CD4-positive, alpha-beta memory T cell (primary cell): ENCODE measurements at regions not wholly inside any gene's neighbourhood (a gene's known extent, or its start where the extent isn't known, plus 50 kb on each side); places are given as distances from the start of the nearest gene placed in this dataset.

Experiments
- CTCF ChIA-PET: fragments of 350-600 bp; sonication (Branson Sonifier 250); formaldehyde crosslinking; loops from one replicate; lab custom pipeline; 2021; ENCODE audit warnings: inconsistent platforms; ENCODE audit not compliant: partially characterized antibody; lab: Charles Lee
- POLR2A ChIA-PET: fragments of 350-600 bp; sonication (Branson Sonifier 250); formaldehyde crosslinking; loops from one replicate; lab custom pipeline; 2021; ENCODE audit not compliant: partially characterized antibody; lab: Charles Lee
- DNase-seq, 5 donors: peaks; one replicate each; pipeline versions ENCODE4 v3.0.0 to v3.0.0-alpha.2; 2020 to 2022; ENCODE audit warnings: mixed read lengths in 1 of 5
- H3K27ac ChIP-seq: one replicate; pipeline ENCODE4 v1.7.0; 2013; ENCODE audit warnings: low read depth, low read length
- H3K27me3 ChIP-seq: 2 replicates; pipeline ENCODE4 v1.7.0; 2013; ENCODE audit warnings: mild to moderate bottlenecking, low read length, moderate library complexity; ENCODE audit not compliant: insufficient read depth
- H3K36me3 ChIP-seq: 2 replicates; pipeline ENCODE4 v1.7.0; 2013; ENCODE audit warnings: mild to moderate bottlenecking, low read length, moderate library complexity; ENCODE audit not compliant: insufficient read depth
- H3K4me1 ChIP-seq: 2 replicates; pipeline ENCODE4 v1.7.0; 2013; ENCODE audit warnings: mild to moderate bottlenecking, low read length, moderate library complexity; ENCODE audit not compliant: insufficient read depth
- H3K4me3 ChIP-seq, 2 donors: one replicate each; pipeline ENCODE4 v1.7.0; 2013; ENCODE audit warnings: low read length in 2 of 2, mild to moderate bottlenecking in 1 of 2
- H3K9me3 ChIP-seq, 2 donors: one replicate each; pipeline ENCODE4 v1.7.0; 2013; ENCODE audit warnings: low read length in 2 of 2, control low read depth in 1 of 2; ENCODE audit not compliant: control insufficient read depth in 1 of 2
- H3K27ac Mint-ChIP-seq, 7 donors: one replicate each; pipeline ENCODE4 v1.8.0; 2020 to 2021; ENCODE audit warnings: mixed read lengths in 7 of 7, mild to moderate bottlenecking in 6 of 7, inconsistent platforms in 3 of 7, moderate library complexity in 3 of 7
- H3K27me3 Mint-ChIP-seq, 2 donors: one replicate each; pipeline ENCODE4 v1.8.0; 2020 to 2021; ENCODE audit warnings: mixed read lengths in 2 of 2
- H3K36me3 Mint-ChIP-seq, 2 donors: one replicate each; pipeline ENCODE4 v1.8.0; 2020 to 2021; ENCODE audit warnings: mixed read lengths in 2 of 2, inconsistent platforms in 1 of 2, mild to moderate bottlenecking in 1 of 2
- H3K4me1 Mint-ChIP-seq, 4 donors: one replicate each; pipeline ENCODE4 v1.8.0; 2020 to 2021; ENCODE audit warnings: mixed read lengths in 4 of 4, mild to moderate bottlenecking in 1 of 4
- H3K4me3 Mint-ChIP-seq, 8 donors: one replicate each; pipeline ENCODE4 v1.8.0; 2020 to 2021; ENCODE audit warnings: mixed read lengths in 8 of 8, mild to moderate bottlenecking in 7 of 8, moderate library complexity in 6 of 8, inconsistent platforms in 3 of 8
- H3K9me3 Mint-ChIP-seq, 8 donors: one replicate each; pipeline ENCODE4 v1.8.0; 2020 to 2021; ENCODE audit warnings: mixed read lengths in 8 of 8, mild to moderate bottlenecking in 5 of 8, inconsistent platforms in 3 of 8, moderate library complexity in 1 of 8
- intact Hi-C: fragments of 100-400 bp; cut with micrococcal nuclease; formaldehyde crosslinking; loops from one replicate; pipeline ENCODE4 v1.15.1; 2023

DNA sequence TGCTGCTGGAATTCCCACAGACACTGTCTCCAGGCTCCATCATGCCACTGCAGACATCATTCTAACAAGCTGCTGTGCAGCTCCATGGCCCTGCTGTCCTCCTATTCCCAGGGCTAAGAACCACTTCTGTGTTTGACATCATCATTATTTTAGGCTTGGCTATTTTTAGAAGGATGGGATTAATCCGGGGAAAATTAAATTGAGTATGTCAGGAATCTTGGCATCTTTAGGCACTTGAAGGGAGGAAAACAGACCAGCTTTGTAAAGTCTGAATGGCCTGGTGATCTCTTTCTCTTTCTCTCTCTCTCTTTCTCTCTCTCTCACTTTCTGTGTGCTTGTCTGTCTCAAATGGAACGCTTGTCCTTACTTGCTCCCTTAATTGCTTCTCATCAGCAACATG, 568.3 kb upstream of the FLRT2 start:
- Histone ChIP-seq H3K27ac (no peak overlapping the region), H3K9me3 (no peaks in the 10 kb centered on the region), H3K36me3 (no peaks in the 10 kb centered on the region), H3K27me3 (no peaks in the 10 kb centered on the region), H3K4me3 (no peak overlapping the region), H3K4me1 (no peaks in the 10 kb centered on the region)
- no peak for DNase-seq
- ChIA-PET CTCF (no interaction called here), POLR2A (no interaction called here)
- intact Hi-C loops: no loop called here
- Mint-ChIP-seq H3K4me1 (no peaks in the 10 kb centered on the region), H3K4me3 (no peak overlapping the region), H3K36me3 (no peaks in the 10 kb centered on the region), H3K9me3 (peaks cover 6 to 30% (median 12%) of the 10 kb centered on the region in 8 donors), H3K27me3 (no peaks in the 10 kb centered on the region), H3K27ac (no peak overlapping the region)

GRCh38 chr14:84963518-84963917, 566.4 kb upstream of the FLRT2 start:
- H3K27ac ChIP-seq: no peak overlapping the region
- ChIA-PET CTCF (no interaction called here), POLR2A (no interaction called here)
- H3K4me1 ChIP-seq: no peaks in the 10 kb centered on the region
- no peaks in the 10 kb centered on the region for H3K27me3 Mint-ChIP-seq
- no peaks in the 10 kb centered on the region for H3K27me3 ChIP-seq
- no peaks in the 10 kb centered on the region for H3K9me3 ChIP-seq
- H3K27ac Mint-ChIP-seq: no peak overlapping the region
- H3K36me3 ChIP-seq: no peaks in the 10 kb centered on the region
- H3K4me1 Mint-ChIP-seq: no peaks in the 10 kb centered on the region
- H3K9me3 Mint-ChIP-seq: peaks cover 3 to 26% (median 10%) of the 10 kb centered on the region in 8 donors
- no peak overlapping the region for H3K4me3 ChIP-seq
- DNase-seq: no peak
- no peak overlapping the region for H3K4me3 Mint-ChIP-seq
- intact Hi-C loops: no loop called here
- H3K36me3 Mint-ChIP-seq: no peaks in the 10 kb centered on the region

DNA sequence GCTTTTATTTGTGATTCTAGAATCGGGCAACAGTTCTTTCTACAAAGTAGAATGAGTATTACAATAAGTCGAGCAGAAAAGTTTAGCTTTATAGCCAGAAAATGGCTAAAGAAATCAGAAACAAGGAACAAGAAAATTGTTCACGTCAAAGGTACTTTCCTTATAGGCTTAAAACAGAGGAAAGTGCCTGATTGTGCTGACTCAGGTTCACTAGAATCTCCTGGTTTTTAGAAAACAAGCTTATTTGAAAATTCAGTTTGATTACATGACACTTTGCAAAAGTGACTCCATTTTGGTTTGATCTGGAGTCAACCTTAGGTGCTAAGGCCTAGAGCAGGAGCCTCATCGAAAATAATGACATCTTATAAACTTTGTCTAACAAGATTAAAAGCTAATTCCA, 564.7 kb upstream of the FLRT2 start:
- Histone ChIP-seq H3K27me3 (no peaks in the 10 kb centered on the region), H3K9me3 (no peaks in the 10 kb centered on the region), H3K4me3 (no peak overlapping the region), H3K4me1 (no peaks in the 10 kb centered on the region), H3K27ac (no peak overlapping the region), H3K36me3 (no peaks in the 10 kb centered on the region)
- Mint-ChIP-seq H3K9me3 (peaks cover 0 to 24% (median 11%) of the 10 kb centered on the region in 8 donors), H3K4me1 (no peaks in the 10 kb centered on the region), H3K4me3 (no peak overlapping the region), H3K27ac (no peak overlapping the region), H3K36me3 (no peaks in the 10 kb centered on the region), H3K27me3 (no peaks in the 10 kb centered on the region)
- ChIA-PET POLR2A (no interaction called here), CTCF (no interaction called here)
- intact Hi-C loops: no loop called here
- no peak for DNase-seq

DNA sequence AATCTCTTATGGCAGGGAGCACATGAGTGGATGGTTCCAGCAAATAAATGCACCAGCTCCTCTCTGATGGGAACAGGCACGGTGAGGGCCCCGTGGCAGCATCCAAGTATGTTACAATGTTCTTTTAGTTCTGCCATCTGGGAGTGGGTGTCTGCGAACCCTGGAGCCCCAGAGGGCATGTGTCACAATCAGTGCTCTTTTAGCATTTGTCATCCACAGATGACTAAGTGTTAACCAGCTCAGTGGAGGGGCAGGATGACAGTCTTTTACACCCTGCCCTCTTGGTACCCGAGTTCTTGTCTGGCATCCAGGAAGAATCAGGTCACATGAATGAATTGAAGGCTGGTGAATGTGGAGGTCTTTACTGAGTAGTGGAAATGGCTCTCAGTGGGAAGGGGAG, 560.4 kb upstream of the FLRT2 start:
- Histone ChIP-seq H3K9me3 (no peaks in the 10 kb centered on the region), H3K4me3 (no peak overlapping the region), H3K27me3 (no peaks in the 10 kb centered on the region), H3K36me3 (no peaks in the 10 kb centered on the region), H3K27ac (no peak overlapping the region), H3K4me1 (no peaks in the 10 kb centered on the region)
- ChIA-PET CTCF (no interaction called here), POLR2A (no interaction called here)
- intact Hi-C loops: no loop called here
- Mint-ChIP-seq H3K9me3 (peaks cover 0 to 18% (median 12%) of the 10 kb centered on the region in 8 donors), H3K27me3 (no peaks in the 10 kb centered on the region), H3K4me3 (no peak overlapping the region), H3K27ac (no peak overlapping the region), H3K4me1 (no peaks in the 10 kb centered on the region), H3K36me3 (no peaks in the 10 kb centered on the region)
- no peak for DNase-seq

DNA sequence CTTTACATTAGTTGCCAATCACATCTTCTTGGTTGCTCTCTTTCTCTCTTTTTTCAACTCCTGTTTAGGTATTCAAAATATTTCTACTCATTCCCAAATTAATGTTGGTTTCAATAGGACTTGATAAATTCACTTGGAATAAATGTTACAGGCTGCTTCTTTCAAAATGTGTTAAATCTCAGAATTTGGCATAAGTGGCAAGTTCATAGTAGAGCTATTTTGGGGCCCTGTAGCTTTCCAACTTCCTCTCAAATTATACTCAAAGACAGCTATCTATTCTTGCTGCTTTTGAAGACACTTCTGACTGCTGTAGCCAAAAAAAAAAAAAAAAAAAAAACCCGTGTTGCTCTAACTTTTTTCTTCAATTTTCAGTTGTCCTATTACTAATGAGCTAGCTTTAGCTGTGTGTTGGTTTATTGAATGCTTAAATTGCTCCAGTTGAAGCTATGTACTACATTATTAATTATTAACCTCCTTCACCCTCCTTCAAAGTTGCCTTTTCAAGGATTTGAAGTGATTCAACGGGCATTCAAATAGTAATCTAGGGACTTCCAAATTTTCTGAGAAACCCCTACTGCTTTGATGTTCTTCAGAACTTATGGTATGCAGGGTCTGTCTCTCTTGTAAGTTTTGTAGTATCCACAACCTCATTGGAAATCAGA, 554.6 kb upstream of the FLRT2 start:
- H3K4me1 ChIP-seq: no peaks in the 10 kb centered on the region
- Mint-ChIP-seq H3K9me3 (peaks cover 0 to 24% (median 11%) of the 10 kb centered on the region in 8 donors), H3K27ac (no peak overlapping the region), H3K36me3 (no peaks in the 10 kb centered on the region), H3K4me3 (no peak overlapping the region), H3K27me3 (no peaks in the 10 kb centered on the region), H3K4me1 (no peaks in the 10 kb centered on the region)
- H3K27me3 ChIP-seq: no peaks in the 10 kb centered on the region
- H3K4me3 ChIP-seq: no peak overlapping the region
- no peaks in the 10 kb centered on the region for H3K9me3 ChIP-seq
- intact Hi-C loops: no loop called here
- no peak for DNase-seq
- ChIA-PET POLR2A (no interaction called here), CTCF (interaction anchor here (0.7 kb wide), 1 partner anchor 1069 kb away, joined by 5 read pairs; no protein-coding TSS in a partner anchor)
- no peaks in the 10 kb centered on the region for H3K36me3 ChIP-seq
- no peak overlapping the region for H3K27ac ChIP-seq

GRCh38 chr14:84976805-84977204, 553.1 kb upstream of the FLRT2 start:
- H3K9me3 ChIP-seq: no peaks in the 10 kb centered on the region
- H3K27ac ChIP-seq: no peak overlapping the region
- CTCF ChIA-PET: no interaction called here
- Mint-ChIP-seq H3K36me3 (no peaks in the 10 kb centered on the region), H3K9me3 (peaks cover 0 to 21% (median 8%) of the 10 kb centered on the region in 8 donors), H3K27ac (no peak overlapping the region), H3K4me3 (no peak overlapping the region), H3K4me1 (no peaks in the 10 kb centered on the region), H3K27me3 (no peaks in the 10 kb centered on the region)
- no peaks in the 10 kb centered on the region for H3K27me3 ChIP-seq
- H3K4me1 ChIP-seq: no peaks in the 10 kb centered on the region
- H3K4me3 ChIP-seq: no peak overlapping the region
- H3K36me3 ChIP-seq: no peaks in the 10 kb centered on the region
- POLR2A ChIA-PET: no interaction called here
- intact Hi-C loops: no loop called here
- DNase-seq: no peak

GRCh38 chr14:84987042-84987441, 542.9 kb upstream of the FLRT2 start:
- intact Hi-C loops: no loop called here
- POLR2A ChIA-PET: no interaction called here
- H3K4me3 ChIP-seq: no peak overlapping the region

More at GRCh38 chr14:84987042-84987441, 542.9 kb upstream of the FLRT2 start:
- Mint-ChIP-seq H3K36me3 (no peaks in the 10 kb centered on the region), H3K4me3 (no peak overlapping the region), H3K9me3 (peaks cover 0 to 20% (median 8%) of the 10 kb centered on the region in 8 donors), H3K27me3 (no peaks in the 10 kb centered on the region), H3K4me1 (no peaks in the 10 kb centered on the region), H3K27ac (no peak overlapping the region)
- no peaks in the 10 kb centered on the region for H3K27me3 ChIP-seq
- CTCF ChIA-PET: no interaction called here
- no peaks in the 10 kb centered on the region for H3K36me3 ChIP-seq
- H3K4me1 ChIP-seq: no peaks in the 10 kb centered on the region
- H3K27ac ChIP-seq: no peak overlapping the region
- H3K9me3 ChIP-seq: no peaks in the 10 kb centered on the region
- DNase-seq: no peak
